ENCODE measurements at regions not wholly inside any gene's neighbourhood (a gene's known extent, or its start where the extent isn't known, plus 50 kb on each side); places are given as distances from the start of the nearest gene placed in this dataset.

GRCh38 chr7:52695973-52696595 lies 339.3 kb upstream of the POM121L12 start:
- Histone ChIP-seq H3K4me1 (no peaks in the 10 kb centered on the region), H3K9me3 (no peaks in the 10 kb centered on the region), H3K27ac (no peak overlapping the region), H3K36me3 (no peaks in the 10 kb centered on the region), H3K27me3 (no peaks in the 10 kb centered on the region), H3K4me3 (no peak overlapping the region)
- ATAC-seq (no peak), DNase-seq (no peak)
- WGBS (ENCODE audit: insufficient coverage, low coverage, low lambda C conversion rate, missing lambda C conversion rate), result 25% methylated on average over 4 of the region's 5 CpGs
- TF ChIP-seq CTCF (IDR thresholded peaks at IDR 0.05) (no peak), POLR2A (IDR thresholded peaks at IDR 0.05) (no peak)
- intact Hi-C loops (cut with DNase I), result no loop called here

DNA sequence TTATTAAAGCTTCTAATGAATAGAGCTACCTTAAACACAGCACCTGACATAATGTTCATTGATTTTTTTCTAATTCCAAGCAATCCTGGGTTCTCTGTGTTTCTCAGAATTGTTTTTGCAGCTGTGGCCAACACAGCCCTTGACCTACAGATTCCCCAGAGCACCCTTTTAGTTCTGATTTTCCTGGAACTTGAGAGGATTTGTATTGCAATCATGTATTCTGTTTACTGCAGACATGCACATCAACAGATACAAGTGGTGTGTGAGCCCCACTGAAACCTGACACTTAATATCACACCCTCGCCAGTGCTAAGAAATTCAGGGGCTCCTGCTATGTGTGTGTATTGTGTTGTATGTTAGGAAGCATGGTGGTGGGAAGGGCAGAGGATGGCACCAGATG lies 344.2 kb upstream of the POM121L12 start:
- Histone ChIP-seq H3K9me3 (no peaks in the 10 kb centered on the region), H3K27ac (no peak overlapping the region), H3K4me1 (no peaks in the 10 kb centered on the region), H3K27me3 (no peaks in the 10 kb centered on the region), H3K36me3 (no peaks in the 10 kb centered on the region), H3K4me3 (no peak overlapping the region)
- 60% methylated on average over 1 of the region's 1 CpG for WGBS (ENCODE audit: insufficient coverage, low coverage, low lambda C conversion rate, missing lambda C conversion rate)
- ATAC-seq (no peak), DNase-seq (no peak)
- TF ChIP-seq CTCF (IDR thresholded peaks at IDR 0.05) (no peak), POLR2A (IDR thresholded peaks at IDR 0.05) (no peak)
- intact Hi-C loops (cut with DNase I), result no loop called here

- intact Hi-C loops (cut with DNase I), result no loop called here
- whole genome bisulfite sequencing (ENCODE audit: insufficient coverage, low coverage, low lambda C conversion rate, missing lambda C conversion rate), result 52% methylated on average over 2 of the region's 2 CpGs
- no peaks in the 10 kb centered on the region for H3K36me3 ChIP-seq
- ATAC-seq, result no peak
- H3K27ac ChIP-seq, result no peak overlapping the region
- no peaks in the 10 kb centered on the region for H3K9me3 ChIP-seq
- no peaks in the 10 kb centered on the region for H3K4me1 ChIP-seq
- H3K4me3 ChIP-seq, result no peak overlapping the region
- TF ChIP-seq POLR2A (IDR thresholded peaks at IDR 0.05), result no peak
- no peak for TF ChIP-seq CTCF (IDR thresholded peaks at IDR 0.05)
- H3K27me3 ChIP-seq, result no peaks in the 10 kb centered on the region
- no peak for DNase-seq
These were observed 345.5 kb upstream of the POM121L12 start for GRCh38 chr7:52689912-52690311.

DNA sequence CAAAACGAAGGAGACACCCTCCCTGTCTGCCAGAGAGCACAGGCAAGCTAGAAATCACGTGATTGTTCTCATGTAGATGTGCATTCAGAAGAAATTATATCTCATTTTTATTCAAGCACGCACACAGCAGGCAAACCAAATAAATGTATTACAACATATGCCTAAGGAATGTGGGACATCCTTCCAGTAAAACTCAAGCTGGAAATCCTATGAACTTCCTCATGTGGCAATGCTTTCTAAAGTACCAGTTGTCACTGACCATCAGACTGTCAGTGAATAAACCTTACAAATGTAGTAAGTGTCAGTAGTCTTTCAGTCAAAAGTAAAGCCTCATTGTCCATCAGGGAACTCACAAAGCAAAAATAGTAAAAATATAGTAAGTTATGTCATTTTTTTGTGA lies 350.1 kb upstream of the POM121L12 start:
- no peak for TF ChIP-seq POLR2A (IDR thresholded peaks at IDR 0.05)
- TF ChIP-seq CTCF (IDR thresholded peaks at IDR 0.05), result no peak
- intact Hi-C loops (cut with DNase I), result no loop called here
- Histone ChIP-seq H3K27ac (no peak overlapping the region), H3K36me3 (no peaks in the 10 kb centered on the region), H3K4me3 (no peak overlapping the region), H3K9me3 (no peaks in the 10 kb centered on the region), H3K27me3 (no peaks in the 10 kb centered on the region), H3K4me1 (no peaks in the 10 kb centered on the region)
- ATAC-seq (no peak), DNase-seq (no peak)
- 37% methylated on average over 3 of the region's 3 CpGs for WGBS (ENCODE audit: insufficient coverage, low coverage, low lambda C conversion rate, missing lambda C conversion rate)

DNA sequence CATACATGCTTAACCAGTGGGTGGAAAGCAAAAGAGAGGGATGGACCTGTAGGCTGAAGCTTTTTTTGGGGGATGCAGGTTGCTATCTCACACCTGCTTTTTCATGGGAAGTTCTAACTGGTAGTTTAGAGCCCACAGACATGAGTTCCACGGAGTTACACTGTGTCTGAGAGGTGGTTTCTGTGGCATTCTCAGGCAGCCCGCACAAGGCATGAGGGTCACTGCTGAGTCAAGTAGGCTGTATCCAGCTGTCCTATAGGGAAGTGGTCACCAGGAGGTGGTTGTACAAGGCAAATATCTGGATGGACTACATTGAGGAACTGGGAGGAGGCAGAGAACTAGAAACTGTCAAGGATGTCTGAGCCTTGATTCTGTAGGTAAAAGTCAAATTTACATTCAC lies 351.0 kb upstream of the POM121L12 start:
- intact Hi-C loops (cut with DNase I), result no loop called here
- DNase-seq (no peak), ATAC-seq (no peak)
- Histone ChIP-seq H3K36me3 (no peaks in the 10 kb centered on the region), H3K9me3 (no peaks in the 10 kb centered on the region), H3K4me1 (no peaks in the 10 kb centered on the region), H3K27ac (no peak overlapping the region), H3K4me3 (no peak overlapping the region), H3K27me3 (no peaks in the 10 kb centered on the region)
- WGBS (ENCODE audit: insufficient coverage, low coverage, low lambda C conversion rate, missing lambda C conversion rate), result no CpG with 5 or more reads among the region's 2 CpGs
- TF ChIP-seq CTCF (IDR thresholded peaks at IDR 0.05) (no peak), POLR2A (IDR thresholded peaks at IDR 0.05) (no peak)

All from right lobe of liver (tissue), 6 donors.